ENCODE measurements at regions not wholly inside any gene's neighbourhood (a gene's known extent, or its start where the extent isn't known, plus 50 kb on each side); places are given as distances from the start of the nearest gene placed in this dataset.
"Not testable (repeated sequence)": the region's sequence is repeated elsewhere in the genome, so short reads cannot be mapped to it uniquely, and the experiment has no call there.

DNA sequence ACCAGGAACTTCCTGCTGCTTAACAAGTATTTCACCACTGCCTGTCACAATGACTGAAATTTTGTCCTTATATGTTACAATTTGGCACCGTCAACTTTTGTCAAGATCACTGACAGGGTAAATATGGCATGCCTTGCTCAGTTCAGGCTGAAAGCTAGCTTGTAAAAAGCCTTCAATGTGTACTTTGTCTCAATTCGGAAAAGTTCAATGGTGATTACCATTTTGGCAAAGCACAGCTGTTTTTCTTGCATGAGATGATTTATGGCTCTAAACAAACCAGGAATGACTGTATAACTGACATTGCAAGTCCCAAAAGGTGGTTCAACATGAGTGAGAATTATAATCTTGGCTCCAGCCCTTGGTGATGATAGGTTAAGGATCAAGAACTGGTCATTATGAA, 1255.2 kb downstream of the CNTNAP5 start:
- H3K9me3 ChIP-seq (ENCODE audit: control insufficient read depth, low read length): no peaks in the 10 kb centered on the region

DNA sequence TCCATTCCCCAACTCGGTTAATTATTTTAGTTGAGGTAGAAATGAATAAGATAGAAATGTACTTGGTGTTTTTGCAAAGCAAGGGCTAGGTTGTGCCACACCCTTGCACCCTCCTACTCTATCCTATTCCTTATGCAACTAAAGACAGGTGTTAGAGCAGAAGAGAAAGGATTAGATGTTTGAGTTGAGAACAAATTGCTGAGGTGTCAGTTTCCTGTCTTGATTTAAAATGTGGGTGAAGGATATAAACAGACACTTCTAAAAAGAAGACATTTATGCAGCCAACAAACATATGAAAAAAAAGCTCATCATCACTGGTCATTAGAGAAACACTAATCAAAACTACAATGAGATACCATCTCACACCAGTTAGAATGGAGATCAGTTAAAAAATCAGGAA, 1256.2 kb downstream of the CNTNAP5 start:
- H3K4me1 ChIP-seq (ENCODE audit: control insufficient read depth, insufficient read depth, low read length): no peaks in the 10 kb centered on the region
- H3K9me3 ChIP-seq (ENCODE audit: control insufficient read depth, low read length): no peaks in the 10 kb centered on the region
- no peak overlapping the region for H3K4me3 ChIP-seq (ENCODE audit: low read length)
- no peak overlapping the region for H3K9ac ChIP-seq (ENCODE audit: low read length)
- H3K27me3 ChIP-seq (replicated peaks; ENCODE audit: control insufficient read depth, insufficient read depth, low read length): no peaks in the 10 kb centered on the region
- DNase-seq (ENCODE audit: low read depth): no peak
- no peaks in the 10 kb centered on the region for H3K36me3 ChIP-seq (ENCODE audit: control insufficient read depth, insufficient read depth, low read length, severe bottlenecking)

More for the DNA sequence above, 1255.2 kb downstream of the CNTNAP5 start:
- no peaks in the 10 kb centered on the region for H3K4me1 ChIP-seq (ENCODE audit: control insufficient read depth, insufficient read depth, low read length)
- no peak overlapping the region for H3K9ac ChIP-seq (ENCODE audit: low read length)
- no peaks in the 10 kb centered on the region for H3K36me3 ChIP-seq (ENCODE audit: control insufficient read depth, insufficient read depth, low read length, severe bottlenecking)
- no peaks in the 10 kb centered on the region for H3K27me3 ChIP-seq (replicated peaks; ENCODE audit: control insufficient read depth, insufficient read depth, low read length)
- H3K4me3 ChIP-seq (ENCODE audit: low read length): no peak overlapping the region
- no peak for DNase-seq (ENCODE audit: low read depth)

DNA sequence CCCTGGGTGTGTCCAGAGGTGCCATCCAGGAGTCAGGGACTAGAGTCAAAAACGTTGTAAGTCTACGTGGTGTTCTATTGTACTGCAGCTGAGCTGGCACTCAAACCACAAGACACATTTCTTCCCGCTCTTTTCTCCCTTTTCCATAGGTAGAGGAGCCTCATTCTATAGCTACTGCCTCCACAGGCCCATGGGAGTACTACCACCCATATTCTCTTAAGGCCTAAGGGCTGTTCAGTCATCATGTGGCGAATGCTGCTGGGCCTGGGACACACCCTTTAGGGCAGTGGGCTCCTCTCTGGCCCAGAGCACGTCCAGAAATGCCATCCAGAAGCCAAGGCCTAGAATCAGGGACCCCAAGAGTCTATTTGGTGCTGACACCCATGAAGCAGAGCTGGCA, 1271.7 kb downstream of the CNTNAP5 start:
- Histone ChIP-seq H3K9me3 (ENCODE audit: control insufficient read depth, low read length) (peaks cover 4% of the 10 kb centered on the region), H3K36me3 (ENCODE audit: control insufficient read depth, insufficient read depth, low read length, severe bottlenecking) (no peaks in the 10 kb centered on the region), H3K4me1 (ENCODE audit: control insufficient read depth, insufficient read depth, low read length) (no peaks in the 10 kb centered on the region), H3K27me3 (replicated peaks; ENCODE audit: control insufficient read depth, insufficient read depth, low read length) (no peaks in the 10 kb centered on the region), H3K9ac (ENCODE audit: low read length) (no peak overlapping the region), H3K4me3 (ENCODE audit: low read length) (no peak overlapping the region)
- no peak for DNase-seq (ENCODE audit: low read depth)

DNA sequence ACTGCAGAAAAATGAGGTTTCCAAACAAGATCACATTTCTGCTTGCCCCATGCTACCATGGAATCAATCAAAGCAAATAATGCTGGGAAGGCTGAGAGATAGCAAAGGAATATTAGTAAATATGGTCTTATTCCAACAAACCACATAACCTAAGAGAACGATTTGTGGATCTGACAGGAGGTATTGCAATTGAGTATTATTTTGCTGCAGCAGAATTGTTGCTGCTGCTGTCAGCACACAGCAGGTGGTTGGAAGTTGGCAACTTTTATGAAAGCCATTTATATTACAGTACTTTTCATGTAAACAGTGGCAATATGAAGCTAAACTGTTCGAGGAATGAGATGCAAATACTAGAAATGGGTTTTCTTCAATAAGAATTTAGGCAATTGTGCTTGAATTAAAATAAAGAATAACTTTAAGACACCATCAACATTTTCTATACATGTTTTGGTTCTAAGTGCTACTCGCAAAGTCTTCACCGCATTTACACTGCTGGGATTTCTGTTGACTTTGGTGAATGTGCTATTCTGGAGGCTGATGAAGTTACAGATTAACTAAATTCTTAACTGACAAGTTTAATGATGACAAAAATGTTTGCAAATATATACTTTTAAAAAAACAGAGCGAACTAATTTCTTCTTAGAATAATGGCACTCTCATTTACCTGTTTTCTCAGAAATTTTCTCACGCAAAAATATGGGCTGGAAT, 1285.7 kb downstream of the CNTNAP5 start:
- no peak for DNase-seq (ENCODE audit: low read depth)
- H3K36me3 ChIP-seq (ENCODE audit: control insufficient read depth, insufficient read depth, low read length, severe bottlenecking): no peaks in the 10 kb centered on the region
- H3K4me3 ChIP-seq (ENCODE audit: low read length): no peak overlapping the region
- no peaks in the 10 kb centered on the region for H3K27me3 ChIP-seq (replicated peaks; ENCODE audit: control insufficient read depth, insufficient read depth, low read length)
- H3K9ac ChIP-seq (ENCODE audit: low read length): no peak overlapping the region
- no peaks in the 10 kb centered on the region for H3K4me1 ChIP-seq (ENCODE audit: control insufficient read depth, insufficient read depth, low read length)
- no peaks in the 10 kb centered on the region for H3K9me3 ChIP-seq (ENCODE audit: control insufficient read depth, low read length)

DNA sequence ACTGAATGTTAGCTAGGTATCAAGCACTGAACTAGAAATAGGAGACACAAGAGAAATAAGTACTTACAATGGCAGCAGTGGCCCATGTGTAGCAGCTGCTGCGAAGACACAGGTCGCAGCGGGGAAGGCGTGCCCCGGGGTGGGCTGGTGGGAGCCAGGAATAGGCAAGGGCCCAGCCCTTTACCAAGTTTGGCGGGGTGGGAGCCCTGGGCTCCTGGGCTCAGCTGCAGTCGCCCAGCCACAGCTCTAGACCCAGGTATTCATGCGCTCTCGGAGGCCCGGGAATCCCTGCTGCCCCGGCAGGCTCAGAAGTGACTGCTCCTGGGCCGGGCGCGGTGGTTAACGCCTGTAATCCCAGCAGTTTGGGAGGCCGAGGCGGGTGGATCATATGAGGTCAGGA, 1287.3 kb downstream of the CNTNAP5 start:
- Histone ChIP-seq H3K36me3 (ENCODE audit: control insufficient read depth, insufficient read depth, low read length, severe bottlenecking) (no peaks in the 10 kb centered on the region), H3K9me3 (ENCODE audit: control insufficient read depth, low read length) (no peaks in the 10 kb centered on the region), H3K9ac (ENCODE audit: low read length) (no peak overlapping the region), H3K27me3 (replicated peaks; ENCODE audit: control insufficient read depth, insufficient read depth, low read length) (no peaks in the 10 kb centered on the region), H3K4me3 (ENCODE audit: low read length) (no peak overlapping the region), H3K4me1 (ENCODE audit: control insufficient read depth, insufficient read depth, low read length) (no peaks in the 10 kb centered on the region)
- DNase-seq (ENCODE audit: low read depth): no peak

DNA sequence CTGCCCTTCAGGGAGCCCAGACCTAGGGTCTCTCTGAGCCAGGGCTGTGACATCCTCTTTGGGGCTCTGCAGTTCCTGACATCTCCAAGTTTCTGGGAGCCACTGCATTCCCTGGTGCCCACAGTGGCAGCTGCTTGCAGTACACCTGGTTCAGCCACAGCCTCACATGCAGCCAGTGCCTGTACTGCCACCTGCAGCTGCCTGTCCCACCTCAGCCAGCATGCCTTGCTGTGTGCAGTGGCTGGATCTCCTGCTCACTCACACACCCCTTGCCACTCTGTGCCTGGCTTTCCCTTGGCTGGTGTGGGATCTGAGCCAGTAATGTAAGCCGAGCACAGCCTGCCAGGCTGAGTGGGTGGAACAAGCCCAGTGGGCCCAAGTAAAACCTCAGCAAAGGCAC, 1288.7 kb downstream of the CNTNAP5 start:
- no peaks in the 10 kb centered on the region for H3K36me3 ChIP-seq (ENCODE audit: control insufficient read depth, insufficient read depth, low read length, severe bottlenecking)
- H3K9me3 ChIP-seq (ENCODE audit: control insufficient read depth, low read length): no peaks in the 10 kb centered on the region
- DNase-seq (ENCODE audit: low read depth): no peak
- H3K4me3 ChIP-seq (ENCODE audit: low read length): no peak overlapping the region
- no peak overlapping the region for H3K9ac ChIP-seq (ENCODE audit: low read length)
- no peaks in the 10 kb centered on the region for H3K4me1 ChIP-seq (ENCODE audit: control insufficient read depth, insufficient read depth, low read length)
- no peaks in the 10 kb centered on the region for H3K27me3 ChIP-seq (replicated peaks; ENCODE audit: control insufficient read depth, insufficient read depth, low read length)

DNA sequence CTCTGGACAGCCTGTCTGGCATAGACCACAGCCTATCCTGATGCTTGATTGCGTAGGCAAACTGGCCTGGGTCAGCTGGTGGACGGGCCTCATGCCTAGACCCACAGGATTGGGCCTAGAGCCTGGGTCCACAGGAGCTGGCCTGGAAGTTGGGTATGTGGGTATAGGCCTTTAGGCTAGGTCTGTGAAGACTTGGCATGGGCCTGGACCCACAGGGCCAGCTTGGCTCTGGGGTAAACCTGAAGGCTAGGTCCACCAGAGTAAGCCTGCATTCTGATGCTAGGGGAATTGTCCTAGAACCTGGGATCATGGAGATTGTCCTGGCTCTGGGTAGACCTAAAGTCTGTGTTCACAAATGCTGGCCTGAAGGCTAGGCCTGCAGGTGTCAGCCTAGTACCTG, 1293.7 kb downstream of the CNTNAP5 start:
- Histone ChIP-seq H3K9me3 (ENCODE audit: control insufficient read depth, low read length) (no peaks in the 10 kb centered on the region), H3K4me3 (ENCODE audit: low read length) (no peak overlapping the region)

DNA sequence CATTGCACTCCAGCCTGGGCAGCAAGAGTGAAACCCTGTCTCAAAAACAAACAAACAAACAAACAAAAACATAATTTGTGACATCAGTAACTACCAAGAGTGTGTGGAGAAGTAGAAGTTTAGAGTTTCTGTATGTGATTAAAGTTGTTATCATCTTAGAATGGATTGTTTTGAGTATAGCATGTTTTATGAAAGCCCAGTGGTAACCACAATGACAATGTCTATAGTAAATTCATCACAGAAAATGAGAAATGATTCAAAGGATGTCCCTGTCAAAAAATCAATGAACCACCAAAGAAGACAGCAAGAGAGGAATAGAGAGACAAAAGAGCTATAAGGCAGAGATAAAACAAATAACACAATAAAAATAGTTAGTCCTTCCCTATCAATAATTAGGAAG, 1299.2 kb downstream of the CNTNAP5 start:
- no peaks in the 10 kb centered on the region for H3K36me3 ChIP-seq (ENCODE audit: control insufficient read depth, insufficient read depth, low read length, severe bottlenecking)
- H3K4me3 ChIP-seq (ENCODE audit: low read length): no peak overlapping the region
- DNase-seq (ENCODE audit: low read depth): no peak
- no peak overlapping the region for H3K9ac ChIP-seq (ENCODE audit: low read length)
- no peaks in the 10 kb centered on the region for H3K4me1 ChIP-seq (ENCODE audit: control insufficient read depth, insufficient read depth, low read length)
- H3K9me3 ChIP-seq (ENCODE audit: control insufficient read depth, low read length): no peaks in the 10 kb centered on the region
- no peaks in the 10 kb centered on the region for H3K27me3 ChIP-seq (replicated peaks; ENCODE audit: control insufficient read depth, insufficient read depth, low read length)

More for the DNA sequence above, 1293.7 kb downstream of the CNTNAP5 start:
- H3K4me1 ChIP-seq (ENCODE audit: control insufficient read depth, insufficient read depth, low read length): no peaks in the 10 kb centered on the region
- DNase-seq (ENCODE audit: low read depth): no peak
- H3K27me3 ChIP-seq (replicated peaks; ENCODE audit: control insufficient read depth, insufficient read depth, low read length): no peaks in the 10 kb centered on the region
- no peak overlapping the region for H3K9ac ChIP-seq (ENCODE audit: low read length)
- H3K36me3 ChIP-seq (ENCODE audit: control insufficient read depth, insufficient read depth, low read length, severe bottlenecking): no peaks in the 10 kb centered on the region

DNA sequence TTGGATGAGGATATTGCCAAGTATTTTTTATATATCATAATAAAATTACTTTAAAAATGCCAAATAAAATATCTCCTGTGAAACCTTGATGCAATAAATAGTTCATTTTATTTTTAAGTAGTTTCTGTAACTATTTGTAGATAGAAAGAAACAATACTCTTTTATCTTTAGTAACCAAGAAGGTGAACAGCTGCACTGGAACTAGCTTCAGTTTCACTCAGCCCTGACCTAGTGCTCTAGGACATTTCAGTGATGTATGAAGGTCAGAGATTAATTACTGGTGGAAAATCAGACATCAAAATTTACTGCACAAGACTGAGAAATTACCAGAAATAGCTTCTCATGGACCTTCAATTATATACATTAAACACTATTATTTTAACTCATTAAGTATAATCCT, 1305.0 kb downstream of the CNTNAP5 start:
- H3K4me1 ChIP-seq (ENCODE audit: control insufficient read depth, insufficient read depth, low read length): no peaks in the 10 kb centered on the region
- H3K9me3 ChIP-seq (ENCODE audit: control insufficient read depth, low read length): no peaks in the 10 kb centered on the region
- no peak for DNase-seq (ENCODE audit: low read depth)
- no peaks in the 10 kb centered on the region for H3K27me3 ChIP-seq (replicated peaks; ENCODE audit: control insufficient read depth, insufficient read depth, low read length)
- no peak overlapping the region for H3K9ac ChIP-seq (ENCODE audit: low read length)
- no peaks in the 10 kb centered on the region for H3K36me3 ChIP-seq (ENCODE audit: control insufficient read depth, insufficient read depth, low read length, severe bottlenecking)
- H3K4me3 ChIP-seq (ENCODE audit: low read length): no peak overlapping the region

DNA sequence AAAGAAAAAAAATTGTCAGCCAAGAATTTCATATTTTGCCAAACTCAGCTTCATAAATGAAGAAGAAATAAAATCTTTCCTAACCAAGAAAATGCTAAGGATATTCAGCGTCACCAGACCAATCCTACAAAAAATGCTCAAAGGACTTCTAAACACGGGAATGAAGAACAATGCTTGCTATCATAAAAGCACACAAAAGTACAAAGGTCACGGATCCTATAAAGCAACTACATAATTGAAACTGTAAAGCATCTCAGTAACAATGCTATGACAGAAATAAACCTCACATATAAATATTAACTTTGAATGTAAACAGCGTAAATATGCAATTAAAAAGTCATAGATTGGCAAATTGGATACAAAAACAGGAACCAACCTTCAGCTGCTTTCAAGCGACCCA, 1314.6 kb upstream of the GYPC start:
- no peak for DNase-seq (ENCODE audit: low read depth)
- Histone ChIP-seq H3K4me3 (ENCODE audit: low read length) (no peak overlapping the region), H3K9me3 (ENCODE audit: control insufficient read depth, low read length) (no peaks in the 10 kb centered on the region), H3K4me1 (ENCODE audit: control insufficient read depth, insufficient read depth, low read length) (no peaks in the 10 kb centered on the region), H3K36me3 (ENCODE audit: control insufficient read depth, insufficient read depth, low read length, severe bottlenecking) (no peaks in the 10 kb centered on the region), H3K27me3 (replicated peaks; ENCODE audit: control insufficient read depth, insufficient read depth, low read length) (no peaks in the 10 kb centered on the region), H3K9ac (ENCODE audit: low read length) (no peak overlapping the region)

DNA sequence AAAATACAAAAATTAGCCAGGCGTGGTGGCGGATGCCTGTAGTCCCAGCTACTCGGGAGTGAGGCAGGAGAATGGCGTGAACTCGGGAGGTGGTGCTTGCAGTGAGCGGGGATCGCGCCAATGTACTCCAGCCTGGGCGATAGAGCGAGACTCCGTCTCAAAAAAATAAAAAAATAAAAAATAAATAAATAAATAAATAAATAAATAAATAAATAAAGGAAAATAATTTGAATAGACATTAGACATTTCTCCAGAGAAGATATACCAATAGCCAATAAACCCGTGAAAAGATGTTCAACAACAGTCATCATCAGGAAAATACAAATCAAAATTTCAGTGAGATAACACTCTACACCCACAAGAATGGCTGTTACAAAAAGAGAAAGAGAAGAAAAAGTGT, 1302.4 kb upstream of the GYPC start:
- not testable (repeated sequence) for H3K27me3 ChIP-seq (replicated peaks; ENCODE audit: control insufficient read depth, insufficient read depth, low read length); H3K9me3 ChIP-seq (ENCODE audit: control insufficient read depth, low read length); H3K36me3 ChIP-seq (ENCODE audit: control insufficient read depth, insufficient read depth, low read length, severe bottlenecking); H3K4me3 ChIP-seq (ENCODE audit: low read length); H3K9ac ChIP-seq (ENCODE audit: low read length); DNase-seq (ENCODE audit: low read depth); H3K4me1 ChIP-seq (ENCODE audit: control insufficient read depth, insufficient read depth, low read length)

All from adipocyte (in vitro differentiated cells).